Common myeloid progenitor, CD34-positive (primary cell): ENCODE measurements at regions not wholly inside any gene's neighbourhood (a gene's known extent, or its start where the extent isn't known, plus 50 kb on each side); places are given as distances from the start of the nearest gene placed in this dataset.

Experiments
- CTCF ChIA-PET: fragments of 350-600 bp; sonication (Branson Sonifier 250); formaldehyde crosslinking; loops from one replicate; lab custom pipeline; 2021; ENCODE audit warnings: antibody characterized with exemption; lab: Charles Lee
- POLR2A ChIA-PET: fragments of 350-600 bp; sonication (Branson Sonifier 250); formaldehyde crosslinking; loops from one replicate; lab custom pipeline; 2021; ENCODE audit warnings: antibody characterized with exemption; lab: Charles Lee
- DNase-seq, 3 donors: peaks; one replicate each; pipeline versions ENCODE4 v3.0.0 to v3.0.0-alpha.2; 2013
- H3K27ac ChIP-seq, 2 experiments: 1 replicate in 1 of 2; 2 replicates in 1 of 2; pipeline ENCODE4 v1.7.0; 2013; ENCODE audit warnings: inconsistent platforms in 2 of 2, low read length in 2 of 2, mild to moderate bottlenecking in 2 of 2, low read depth in 1 of 2, moderate library complexity in 1 of 2; ENCODE audit not compliant: severe bottlenecking in 2 of 2, insufficient read depth in 1 of 2, poor library complexity in 1 of 2
- H3K27me3 ChIP-seq, 5 experiments: replicated peaks in 2 of 5; 1 replicate in 3 of 5; 2 replicates in 2 of 5; pipeline versions ENCODE4 v1.6.1 to v1.7.0; 2013; ENCODE audit warnings: low read length in 4 of 5, mild to moderate bottlenecking in 2 of 5, moderate library complexity in 2 of 5, inconsistent platforms in 1 of 5; ENCODE audit not compliant: insufficient read depth in 5 of 5, control insufficient read depth in 4 of 5
- H3K36me3 ChIP-seq, 4 experiments: 1 replicate in 2 of 4; 2 replicates in 2 of 4; pipeline versions ENCODE4 v1.6.1 to v1.7.0; 2013; ENCODE audit warnings: low read length in 3 of 4, control low read depth in 1 of 4, mild to moderate bottlenecking in 1 of 4; ENCODE audit not compliant: control insufficient read depth in 4 of 4, insufficient read depth in 4 of 4
- H3K4me1 ChIP-seq, 4 experiments: 1 replicate in 3 of 4; 2 replicates in 1 of 4; pipeline versions ENCODE4 v1.6.1 to v1.7.1; 2013; ENCODE audit warnings: low read length in 3 of 4, mild to moderate bottlenecking in 3 of 4, control low read depth in 1 of 4, inconsistent platforms in 1 of 4, moderate library complexity in 1 of 4; ENCODE audit not compliant: control insufficient read depth in 4 of 4, insufficient read depth in 4 of 4; ENCODE audit errors: control extremely low read depth in 1 of 4
- H3K4me3 ChIP-seq, 7 experiments: 1 replicate in 4 of 7; 2 replicates in 3 of 7; pipeline versions ENCODE4 v1.5.1 to v1.7.0; 2013; ENCODE audit warnings: mild to moderate bottlenecking in 7 of 7, low read length in 6 of 7, moderate library complexity in 6 of 7, inconsistent platforms in 2 of 7, low read depth in 2 of 7, control low read depth in 1 of 7; ENCODE audit not compliant: insufficient read depth in 4 of 7, control insufficient read depth in 1 of 7; ENCODE audit errors: extremely low read depth in 1 of 7
- H3K9me3 ChIP-seq, 5 experiments: 1 replicate in 4 of 5; 2 replicates in 1 of 5; pipeline versions ENCODE4 v1.6.1 to v1.7.1; 2013; ENCODE audit warnings: low read length in 4 of 5, mild to moderate bottlenecking in 2 of 5, inconsistent platforms in 1 of 5, low read depth in 1 of 5, moderate library complexity in 1 of 5; ENCODE audit not compliant: control insufficient read depth in 4 of 5, insufficient read depth in 2 of 5; ENCODE audit errors: control extremely low read depth in 1 of 5
- WGBS: methylation state at CpG from one replicate; pipeline ENCODE4 v1.1.5; 2013; ENCODE audit not compliant: insufficient coverage; 5-methylcytosine and 5-hydroxymethylcytosine counted together

GRCh38 chr2:111705711-111706336 is 178.2 kb downstream of the ANAPC1 start:
- peak; percentile 78 to 95 (median 94) for DNase-seq
- CTCF ChIA-PET, result interaction anchor here (1.4 kb wide), 1 partner anchor 14 kb away, joined by 4 read pairs; no protein-coding TSS in a partner anchor
- H3K4me3 ChIP-seq, result peak overlapping the region in 1 of 7 experiments; percentile 29
- peak overlapping the region; percentile 41 to 47 for H3K27ac ChIP-seq
- WGBS, result 57% methylated on average over 4 of the region's 6 CpGs
- H3K9me3 ChIP-seq, result no peaks in the 10 kb centered on the region
- POLR2A ChIA-PET, result interaction anchor here (0.6 kb wide), 1 partner anchor 81 kb away, joined by 3 read pairs; no protein-coding TSS in a partner anchor
- no peaks in the 10 kb centered on the region for H3K36me3 ChIP-seq
- H3K27me3 ChIP-seq, result no peaks in the 10 kb centered on the region
- peaks cover 6 to 65% (median 59%) of the 10 kb centered on the region in 4 experiments for H3K4me1 ChIP-seq

- peaks cover 6 to 60% (median 57%) of the 10 kb centered on the region in 4 experiments for H3K4me1 ChIP-seq
- no peaks in the 10 kb centered on the region for H3K27me3 ChIP-seq
- WGBS, result 92% methylated on average over 9 of the region's 9 CpGs
- DNase-seq, result peak in 2 of 3 donors; percentile 46 to 55
- H3K36me3 ChIP-seq, result no peaks in the 10 kb centered on the region
- peak overlapping the region; percentile 37 to 42 for H3K27ac ChIP-seq
- ChIA-PET CTCF (interaction anchor here (1.4 kb wide), 1 partner anchor 15 kb away, joined by 4 read pairs; no protein-coding TSS in a partner anchor), POLR2A (interaction anchor here (0.6 kb wide), 1 partner anchor 82 kb away, joined by 3 read pairs; no protein-coding TSS in a partner anchor)
- H3K4me3 ChIP-seq, result no peak overlapping the region
- H3K9me3 ChIP-seq, result no peaks in the 10 kb centered on the region
Observed at GRCh38 chr2:111706481-111707001, 177.5 kb downstream of the ANAPC1 start.

GRCh38 chr2:111707700-111708099 is 176.3 kb downstream of the ANAPC1 start:
- no peaks in the 10 kb centered on the region for H3K36me3 ChIP-seq
- H3K9me3 ChIP-seq, result peaks cover 0 to 6% (median 0%) of the 10 kb centered on the region in 5 experiments
- no peak overlapping the region for H3K27ac ChIP-seq
- POLR2A ChIA-PET, result no interaction called here
- CTCF ChIA-PET, result no interaction called here
- DNase-seq, result no peak
- H3K4me3 ChIP-seq, result no peak overlapping the region
- 85% methylated on average over 3 of the region's 7 CpGs for WGBS
- no peaks in the 10 kb centered on the region for H3K27me3 ChIP-seq
- peaks cover 5 to 48% (median 45%) of the 10 kb centered on the region in 4 experiments for H3K4me1 ChIP-seq

GRCh38 chr2:111708476-111709180 is 175.4 kb downstream of the ANAPC1 start:
- CTCF ChIA-PET, result interaction anchor here (1.0 kb wide), 1 partner anchor 9 kb away, joined by 3 read pairs; no protein-coding TSS in a partner anchor
- no peaks in the 10 kb centered on the region for H3K36me3 ChIP-seq
- H3K27me3 ChIP-seq, result no peaks in the 10 kb centered on the region
- POLR2A ChIA-PET, result no interaction called here
- H3K4me3 ChIP-seq, result no peak overlapping the region
- DNase-seq, result no peak
- peaks cover 5 to 45% (median 42%) of the 10 kb centered on the region in 4 experiments for H3K4me1 ChIP-seq
- WGBS, result 100% methylated on average over 1 of the region's 4 CpGs
- no peak overlapping the region for H3K27ac ChIP-seq
- H3K9me3 ChIP-seq, result peaks cover 0 to 6% (median 0%) of the 10 kb centered on the region in 5 experiments

GRCh38 chr2:111709321-111709720 is 174.7 kb downstream of the ANAPC1 start:
- Histone ChIP-seq H3K4me1 (peaks cover 5 to 38% (median 35%) of the 10 kb centered on the region in 4 experiments), H3K36me3 (no peaks in the 10 kb centered on the region), H3K27ac (no peak overlapping the region), H3K27me3 (no peaks in the 10 kb centered on the region), H3K4me3 (no peak overlapping the region), H3K9me3 (peaks cover 0 to 6% (median 0%) of the 10 kb centered on the region in 5 experiments)
- WGBS, result 100% methylated on average over 1 of the region's 3 CpGs
- no peak for DNase-seq
- CTCF ChIA-PET, result interaction anchor here (0.6 to 1.0 kb wide), 2 partner anchors 10 to 42 kb away, joined by 3 read pairs; no protein-coding TSS in a partner anchor
- POLR2A ChIA-PET, result no interaction called here

- no peak overlapping the region for H3K4me3 ChIP-seq
- WGBS, result 94% methylated on average over 6 of the region's 6 CpGs
- DNase-seq, result no peak
- no peaks in the 10 kb centered on the region for H3K36me3 ChIP-seq
- H3K4me1 ChIP-seq, result peaks cover 3 to 38% (median 35%) of the 10 kb centered on the region in 4 experiments
- H3K27ac ChIP-seq, result no peak overlapping the region
- ChIA-PET CTCF (interaction anchor here (0.6 kb wide), 1 partner anchor 42 kb away, joined by 3 read pairs; no protein-coding TSS in a partner anchor), POLR2A (no interaction called here)
- H3K27me3 ChIP-seq, result no peaks in the 10 kb centered on the region
- H3K9me3 ChIP-seq, result peaks cover 0 to 6% (median 0%) of the 10 kb centered on the region in 5 experiments
Observed at GRCh38 chr2:111710085-111710484, 173.9 kb downstream of the ANAPC1 start.
